HL-60 (cell line): ENCODE measurements at regions not wholly inside any gene's neighbourhood (a gene's known extent, or its start where the extent isn't known, plus 50 kb on each side); places are given as distances from the start of the nearest gene placed in this dataset.

Source experiments
- DNase-seq, 2 experiments: peaks; one replicate each; pipeline ENCODE4 v3.0.0-alpha.2; 2010 to 2020; ENCODE audit warnings: low read depth in 1 of 2, low spot score in 1 of 2
- H3K27ac ChIP-seq: fragments of 250-450 bp; sonication (Bioruptor Pico); replicated peaks from 2 replicates; pipeline ENCODE4 v1.5.1; 2020; ENCODE audit warnings: mild to moderate bottlenecking, moderate library complexity
- H3K27me3 ChIP-seq: fragments of 250-450 bp; sonication (Bioruptor Pico); 2 replicates; pipeline ENCODE4 v1.5.1; 2021; ENCODE audit warnings: mild to moderate bottlenecking, moderate library complexity; ENCODE audit not compliant: insufficient read depth, poor library complexity, severe bottlenecking
- H3K4me3 ChIP-seq: replicated peaks from 2 replicates; pipeline ENCODE4 v1.5.1; 2011; ENCODE audit warnings: mild to moderate bottlenecking, control low read depth, low read length; ENCODE audit not compliant: insufficient read depth
- CTCF ChIP-seq: IDR thresholded peaks from one replicate; pipeline ENCODE4 v1.5.1; 2011; ENCODE audit warnings: low read length, control low read depth, inconsistent platforms; ENCODE audit not compliant: insufficient read depth
- GABPA ChIP-seq: IDR thresholded peaks from 2 replicates; pipeline ENCODE4 v1.6.1; 2012; ENCODE audit warnings: low read depth
- POLR2AphosphoS5 ChIP-seq: IDR thresholded peaks from 2 replicates; pipeline ENCODE4 v1.6.1; 2012; ENCODE audit warnings: low read depth
- REST ChIP-seq: IDR thresholded peaks from 2 replicates; pipeline ENCODE4 v1.6.1; 2012; ENCODE audit warnings: low read depth; ENCODE audit not compliant: insufficient replicate concordance
- SPI1 ChIP-seq: IDR thresholded peaks from 2 replicates; pipeline ENCODE4 v1.6.1; 2012; ENCODE audit warnings: low read depth, mild to moderate bottlenecking, borderline replicate concordance

GRCh38 chr1:190957565-190957964, 479.9 kb upstream of the BRINP3 start:
- no peaks in the 10 kb centered on the region for H3K27me3 ChIP-seq
- no peak overlapping the region for H3K4me3 ChIP-seq
- DNase-seq: no peak
- no peak overlapping the region for H3K27ac ChIP-seq
- TF ChIP-seq GABPA: no peak
- TF ChIP-seq REST: no peak
- TF ChIP-seq POLR2AphosphoS5: no peak
- no peak for TF ChIP-seq CTCF
- no peak for TF ChIP-seq SPI1

GRCh38 chr1:190963321-190963720, 485.7 kb upstream of the BRINP3 start:
- DNase-seq: no peak
- TF ChIP-seq CTCF (no peak), GABPA (no peak), SPI1 (no peak), POLR2AphosphoS5 (no peak), REST (no peak)
- H3K27ac ChIP-seq: no peak overlapping the region
- H3K27me3 ChIP-seq: no peaks in the 10 kb centered on the region
- no peak overlapping the region for H3K4me3 ChIP-seq

GRCh38 chr1:190975827-190976226, 498.2 kb upstream of the BRINP3 start:
- TF ChIP-seq GABPA (no peak), POLR2AphosphoS5 (no peak), SPI1 (peak; percentile 62; the same call in 1 of the 2 replicates), REST (no peak), CTCF (no peak)
- DNase-seq: no peak
- no peaks in the 10 kb centered on the region for H3K27me3 ChIP-seq
- H3K27ac ChIP-seq: no peak overlapping the region
- H3K4me3 ChIP-seq: no peak overlapping the region
